DOHH2 (cell line): ENCODE measurements at regions not wholly inside any gene's neighbourhood (a gene's known extent, or its start where the extent isn't known, plus 50 kb on each side); places are given as distances from the start of the nearest gene placed in this dataset.

ENCODE experiments used
- CTCF ChIP-seq: fragments of 200-600 bp; sonication (generic); IDR thresholded peaks from one replicate; pipeline ENCODE4 v1.5.1; 2014; ENCODE audit warnings: antibody characterized with exemption, mild to moderate bottlenecking, low read depth, low read length; ENCODE audit not compliant: poor library complexity, severe bottlenecking
- EZH2phosphoT487 ChIP-seq: fragments of 200-600 bp; sonication (generic); IDR thresholded peaks from 2 replicates; pipeline ENCODE4 v1.6.1; 2017; ENCODE audit warnings: borderline replicate concordance, mild to moderate bottlenecking, antibody characterized with exemption, low read length, moderate library complexity, mixed read lengths

DNA sequence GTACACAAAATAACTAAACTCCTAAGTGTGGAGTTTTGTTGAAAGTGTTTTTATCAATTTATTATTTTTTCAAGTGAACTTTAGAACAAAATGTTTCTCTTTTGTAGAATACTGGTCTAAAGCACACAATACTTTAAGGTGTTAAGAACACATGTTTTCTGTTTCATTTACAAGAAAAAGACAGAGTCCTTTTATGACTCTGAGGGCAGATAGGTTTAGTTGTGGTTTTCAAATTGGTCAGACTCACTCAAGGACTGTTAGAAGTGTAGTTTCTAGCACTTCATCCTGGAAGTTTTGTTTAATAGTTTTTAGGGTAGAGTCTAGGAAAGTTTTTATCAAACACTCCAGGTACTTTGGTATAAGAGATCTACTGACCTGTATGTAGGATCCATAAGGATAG, 376.5 kb downstream of the LRRIQ3 start:
- TF ChIP-seq CTCF (no peak), EZH2phosphoT487 (no peak)
